ENCODE measurements at regions not wholly inside any gene's neighbourhood (a gene's known extent, or its start where the extent isn't known, plus 50 kb on each side); places are given as distances from the start of the nearest gene placed in this dataset.
"Not testable (repeated sequence)": the region's sequence is repeated elsewhere in the genome, so short reads cannot be mapped to it uniquely, and the experiment has no call there.

- not testable (repeated sequence) for H3K4me3 ChIP-seq (ENCODE audit: low read length); H3F3A ChIP-seq (ENCODE audit: insufficient read depth, low read length, poor library complexity, severe bottlenecking); H3K9me3 ChIP-seq (ENCODE audit: low read length); H3K4me2 ChIP-seq (ENCODE audit: low read length); H3K9ac ChIP-seq (ENCODE audit: low read length); H3K36me3 ChIP-seq (ENCODE audit: insufficient read depth, low read length); H4K20me1 ChIP-seq (ENCODE audit: insufficient read depth); H3K27ac ChIP-seq (ENCODE audit: low read length); H3K79me2 ChIP-seq (replicated peaks; ENCODE audit: insufficient read depth, low read length); H3K27me3 ChIP-seq (ENCODE audit: insufficient read depth, low read depth, low read length); H2AFZ ChIP-seq (ENCODE audit: low read depth, low read length); H3K9me2 ChIP-seq (ENCODE audit: insufficient read depth, low read length)
These were observed 183.0 kb downstream of the HACE1 start for GRCh38 chr6:104676679-104677078.

- H3K27ac ChIP-seq (ENCODE audit: low read length); H3K79me2 ChIP-seq (replicated peaks; ENCODE audit: insufficient read depth, low read length); H4K20me1 ChIP-seq (ENCODE audit: insufficient read depth); H3K27me3 ChIP-seq (ENCODE audit: insufficient read depth, low read depth, low read length); H3F3A ChIP-seq (ENCODE audit: insufficient read depth, low read length, poor library complexity, severe bottlenecking); H3K4me3 ChIP-seq (ENCODE audit: low read length); H3K9me3 ChIP-seq (ENCODE audit: low read length); H3K9me2 ChIP-seq (ENCODE audit: insufficient read depth, low read length); H3K9ac ChIP-seq (ENCODE audit: low read length); H3K4me2 ChIP-seq (ENCODE audit: low read length); H2AFZ ChIP-seq (ENCODE audit: low read depth, low read length); H3K36me3 ChIP-seq (ENCODE audit: insufficient read depth, low read length): not testable (repeated sequence)
These were observed 184.6 kb downstream of the HACE1 start for GRCh38 chr6:104675161-104675560.

GRCh38 chr6:104673078-104673477, 186.6 kb downstream of the HACE1 start:
- H3K79me2 ChIP-seq (replicated peaks; ENCODE audit: insufficient read depth, low read length); H3K9me3 ChIP-seq (ENCODE audit: low read length); H3K9me2 ChIP-seq (ENCODE audit: insufficient read depth, low read length); H4K20me1 ChIP-seq (ENCODE audit: insufficient read depth); H3K4me2 ChIP-seq (ENCODE audit: low read length); H3K9ac ChIP-seq (ENCODE audit: low read length); H3K4me3 ChIP-seq (ENCODE audit: low read length); H3K36me3 ChIP-seq (ENCODE audit: insufficient read depth, low read length); H3K27me3 ChIP-seq (ENCODE audit: insufficient read depth, low read depth, low read length); H3K27ac ChIP-seq (ENCODE audit: low read length); H3F3A ChIP-seq (ENCODE audit: insufficient read depth, low read length, poor library complexity, severe bottlenecking); H2AFZ ChIP-seq (ENCODE audit: low read depth, low read length): not testable (repeated sequence)

- not testable (repeated sequence) for H4K20me1 ChIP-seq (ENCODE audit: insufficient read depth); H3K4me2 ChIP-seq (ENCODE audit: low read length); H3K4me3 ChIP-seq (ENCODE audit: low read length); H3K27me3 ChIP-seq (ENCODE audit: insufficient read depth, low read depth, low read length); H3K9me2 ChIP-seq (ENCODE audit: insufficient read depth, low read length); H3K9ac ChIP-seq (ENCODE audit: low read length); H3K79me2 ChIP-seq (replicated peaks; ENCODE audit: insufficient read depth, low read length); H3K9me3 ChIP-seq (ENCODE audit: low read length); H2AFZ ChIP-seq (ENCODE audit: low read depth, low read length); H3F3A ChIP-seq (ENCODE audit: insufficient read depth, low read length, poor library complexity, severe bottlenecking); H3K36me3 ChIP-seq (ENCODE audit: insufficient read depth, low read length); H3K27ac ChIP-seq (ENCODE audit: low read length)
These were observed 188.2 kb downstream of the HACE1 start for GRCh38 chr6:104671591-104671891.

GRCh38 chr6:104670834-104671590, 188.7 kb downstream of the HACE1 start:
- H3K79me2 ChIP-seq (replicated peaks; ENCODE audit: insufficient read depth, low read length); H3K9me2 ChIP-seq (ENCODE audit: insufficient read depth, low read length); H3K36me3 ChIP-seq (ENCODE audit: insufficient read depth, low read length); H4K20me1 ChIP-seq (ENCODE audit: insufficient read depth); H3K27ac ChIP-seq (ENCODE audit: low read length); H3K4me2 ChIP-seq (ENCODE audit: low read length); H3K27me3 ChIP-seq (ENCODE audit: insufficient read depth, low read depth, low read length); H3K9ac ChIP-seq (ENCODE audit: low read length); H3F3A ChIP-seq (ENCODE audit: insufficient read depth, low read length, poor library complexity, severe bottlenecking); H3K4me3 ChIP-seq (ENCODE audit: low read length); H3K9me3 ChIP-seq (ENCODE audit: low read length); H2AFZ ChIP-seq (ENCODE audit: low read depth, low read length): not testable (repeated sequence)

- Histone ChIP-seq H3K4me2 (ENCODE audit: low read length) (no peak overlapping the region), H3K9me3 (ENCODE audit: low read length) (peaks cover 3% of the 10 kb centered on the region), H3K27me3 (ENCODE audit: insufficient read depth, low read depth, low read length) (no peaks in the 10 kb centered on the region), H3F3A (ENCODE audit: insufficient read depth, low read length, poor library complexity, severe bottlenecking) (no peaks in the 10 kb centered on the region), H3K79me2 (replicated peaks; ENCODE audit: insufficient read depth, low read length) (no peaks in the 10 kb centered on the region), H3K4me3 (ENCODE audit: low read length) (no peak overlapping the region), H2AFZ (ENCODE audit: low read depth, low read length) (no peak overlapping the region), H3K27ac (ENCODE audit: low read length) (no peak overlapping the region), H3K9ac (ENCODE audit: low read length) (no peak overlapping the region), H4K20me1 (ENCODE audit: insufficient read depth) (no peaks in the 10 kb centered on the region), H3K36me3 (ENCODE audit: insufficient read depth, low read length) (no peaks in the 10 kb centered on the region), H3K9me2 (ENCODE audit: insufficient read depth, low read length) (no peaks in the 10 kb centered on the region)
- TF ChIP-seq SMC3 (conservative IDR thresholded peaks at IDR 0.05; ENCODE audit: poor library complexity) (no peak), EZH2 (IDR thresholded peaks at IDR 0.05; ENCODE audit: borderline replicate concordance, insufficient read depth, low read length, poor library complexity, severe bottlenecking) (no peak), TAF1 (IDR thresholded peaks at IDR 0.05; ENCODE audit: low read depth) (no peak), POLR2AphosphoS5 (IDR thresholded peaks at IDR 0.05) (no peak), MXI1 (conservative IDR thresholded peaks at IDR 0.05; ENCODE audit: poor library complexity, severe bottlenecking) (no peak), EP300 (conservative IDR thresholded peaks at IDR 0.05; ENCODE audit: poor library complexity, severe bottlenecking) (no peak), REST (IDR thresholded peaks at IDR 0.05; ENCODE audit: borderline replicate concordance) (no peak), RAD21 (conservative IDR thresholded peaks at IDR 0.05) (no peak)
These were observed 190.2 kb downstream of the HACE1 start for GRCh38 chr6:104669483-104669882.
